ENCODE measurements at regions not wholly inside any gene's neighbourhood (a gene's known extent, or its start where the extent isn't known, plus 50 kb on each side); places are given as distances from the start of the nearest gene placed in this dataset.

- TF ChIP-seq ZNF384 (IDR thresholded peaks at IDR 0.05) (no peak), NFRKB (IDR thresholded peaks at IDR 0.05) (no peak), ARNT (IDR thresholded peaks at IDR 0.05) (no peak), FOXA1 (IDR thresholded peaks at IDR 0.05) (no peak), SUZ12 (IDR thresholded peaks at IDR 0.05) (no peak), PKNOX1 (IDR thresholded peaks at IDR 0.05) (no peak), BHLHE40 (IDR thresholded peaks at IDR 0.05; ENCODE audit: borderline replicate concordance) (no peak), SP1 (IDR thresholded peaks at IDR 0.05) (no peak)
These were observed 548.1 kb downstream of the LTN1 start for GRCh38 chr21:28444557-28444956.

Measured in HEK293T (cell line).